Sigmoid colon (tissue), 4 donors: ENCODE measurements at regions not wholly inside any gene's neighbourhood (a gene's known extent, or its start where the extent isn't known, plus 50 kb on each side); places are given as distances from the start of the nearest gene placed in this dataset.

ENCODE experiments used
- EP300 ChIP-seq, 4 donors: sonication (generic); formaldehyde crosslinking; IDR thresholded peaks; one replicate each; pipeline ENCODE4 v1.6.1; 2017; ENCODE audit warnings: antibody characterized with exemption in 4 of 4
- POLR2A ChIP-seq, 2 donors: fragments of 450-650 bp; IDR thresholded peaks; one replicate each; pipeline ENCODE4 v1.6.1; 2016; ENCODE audit warnings: antibody characterized with exemption in 2 of 2, mild to moderate bottlenecking in 2 of 2, moderate library complexity in 2 of 2
- POLR2AphosphoS5 ChIP-seq, 4 donors: sonication (generic); formaldehyde crosslinking; IDR thresholded peaks; one replicate each; pipeline ENCODE4 v1.6.1; 2017; ENCODE audit warnings: antibody characterized with exemption in 4 of 4
- TF ChIP-seq, protein P1 (sequence below), 4 experiments: fragments of 450-650 bp in 3 of 4; fragments of 200-600 bp in 1 of 4; IDR thresholded peaks; one replicate each; pipeline ENCODE4 v1.5.1; 2016 to 2019; ENCODE audit warnings: antibody characterized with exemption in 4 of 4, mild to moderate bottlenecking in 3 of 4, moderate library complexity in 2 of 4

DNA sequence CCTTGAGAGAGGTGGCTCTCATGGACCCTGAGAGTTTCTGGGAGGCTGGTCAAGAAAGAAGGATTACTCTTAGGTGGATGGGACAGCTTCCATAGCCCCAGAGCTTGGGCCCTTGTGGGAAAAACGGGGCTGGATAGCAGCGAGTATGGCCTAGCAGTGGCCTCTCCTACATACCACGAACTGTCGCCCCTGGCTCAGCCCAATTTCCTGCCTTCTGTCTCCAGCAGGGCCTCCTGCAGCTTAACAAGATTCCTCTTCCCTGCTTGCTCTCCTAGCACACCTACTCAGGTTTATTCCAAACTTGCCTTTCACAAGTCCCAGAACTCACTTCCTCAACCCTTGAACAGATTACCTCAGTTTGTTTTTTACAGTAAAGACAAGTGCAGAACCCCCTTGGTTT lies 139.7 kb upstream of the TPM1 start:
- TF ChIP-seq, protein P1, sequence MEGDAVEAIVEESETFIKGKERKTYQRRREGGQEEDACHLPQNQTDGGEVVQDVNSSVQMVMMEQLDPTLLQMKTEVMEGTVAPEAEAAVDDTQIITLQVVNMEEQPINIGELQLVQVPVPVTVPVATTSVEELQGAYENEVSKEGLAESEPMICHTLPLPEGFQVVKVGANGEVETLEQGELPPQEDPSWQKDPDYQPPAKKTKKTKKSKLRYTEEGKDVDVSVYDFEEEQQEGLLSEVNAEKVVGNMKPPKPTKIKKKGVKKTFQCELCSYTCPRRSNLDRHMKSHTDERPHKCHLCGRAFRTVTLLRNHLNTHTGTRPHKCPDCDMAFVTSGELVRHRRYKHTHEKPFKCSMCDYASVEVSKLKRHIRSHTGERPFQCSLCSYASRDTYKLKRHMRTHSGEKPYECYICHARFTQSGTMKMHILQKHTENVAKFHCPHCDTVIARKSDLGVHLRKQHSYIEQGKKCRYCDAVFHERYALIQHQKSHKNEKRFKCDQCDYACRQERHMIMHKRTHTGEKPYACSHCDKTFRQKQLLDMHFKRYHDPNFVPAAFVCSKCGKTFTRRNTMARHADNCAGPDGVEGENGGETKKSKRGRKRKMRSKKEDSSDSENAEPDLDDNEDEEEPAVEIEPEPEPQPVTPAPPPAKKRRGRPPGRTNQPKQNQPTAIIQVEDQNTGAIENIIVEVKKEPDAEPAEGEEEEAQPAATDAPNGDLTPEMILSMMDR (IDR thresholded peaks at IDR 0.05): no peak
- no peak for TF ChIP-seq POLR2AphosphoS5 (IDR thresholded peaks at IDR 0.05)
- TF ChIP-seq EP300 (IDR thresholded peaks at IDR 0.05): no peak
- no peak for TF ChIP-seq POLR2A (IDR thresholded peaks at IDR 0.05)
